ENCODE measurements at regions not wholly inside any gene's neighbourhood (a gene's known extent, or its start where the extent isn't known, plus 50 kb on each side); places are given as distances from the start of the nearest gene placed in this dataset.

- no peak for DNase-seq
These were observed 629.6 kb upstream of the MGMT start for GRCh38 chr10:128837478-128837877.

GRCh38 chr10:128839134-128839533, 627.9 kb upstream of the MGMT start:
- DNase-seq = no peak

GRCh38 chr10:128839701-128840100, 627.3 kb upstream of the MGMT start:
- no peak for DNase-seq

- no peak for DNase-seq
These were observed 623.1 kb upstream of the MGMT start for GRCh38 chr10:128843972-128844371.

GRCh38 chr10:128846927-128847326, 620.1 kb upstream of the MGMT start:
- no peak for DNase-seq

GRCh38 chr10:128848810-128849209, 618.2 kb upstream of the MGMT start:
- DNase-seq = no peak

- no peak for DNase-seq
These were observed 616.4 kb upstream of the MGMT start for GRCh38 chr10:128850647-128851046.

GRCh38 chr10:128851281-128851680, 615.8 kb upstream of the MGMT start:
- no peak for DNase-seq

GRCh38 chr10:128851726-128852125, 615.3 kb upstream of the MGMT start:
- DNase-seq = no peak

- no peak for DNase-seq
These were observed 614.6 kb upstream of the MGMT start for GRCh38 chr10:128852449-128852848.

GRCh38 chr10:128852902-128853301, 614.1 kb upstream of the MGMT start:
- no peak for DNase-seq

GRCh38 chr10:128853537-128853936, 613.5 kb upstream of the MGMT start:
- DNase-seq = no peak

GRCh38 chr10:128854204-128854603, 612.8 kb upstream of the MGMT start:
- no peak for DNase-seq

- no peak for DNase-seq
These were observed 612.1 kb upstream of the MGMT start for GRCh38 chr10:128854963-128855362.

- no peak for DNase-seq
These were observed 611.2 kb upstream of the MGMT start for GRCh38 chr10:128855618-128856428.

- no peak for DNase-seq
These were observed 607.2 kb upstream of the MGMT start for GRCh38 chr10:128859738-128860386.

GRCh38 chr10:128860574-128860973, 606.5 kb upstream of the MGMT start:
- no peak for DNase-seq

- DNase-seq = no peak
These were observed 605.8 kb upstream of the MGMT start for GRCh38 chr10:128861018-128861901.

- DNase-seq = no peak
These were observed 603.6 kb upstream of the MGMT start for GRCh38 chr10:128863411-128863810.

GRCh38 chr10:128863823-128864405, 603.1 kb upstream of the MGMT start:
- DNase-seq = no peak

GRCh38 chr10:128864554-128865295, 602.3 kb upstream of the MGMT start:
- no peak for DNase-seq

GRCh38 chr10:128865436-128866195, 601.4 kb upstream of the MGMT start:
- DNase-seq = no peak

Measured in CD4-positive, alpha-beta T cell treated with Interleukin-17A for 1 hour (primary cell).